Neural crest cell (in vitro differentiated cells): ENCODE measurements at regions not wholly inside any gene's neighbourhood (a gene's known extent, or its start where the extent isn't known, plus 50 kb on each side); places are given as distances from the start of the nearest gene placed in this dataset.

ENCODE experiments used
- DNase-seq: peaks from one replicate; pipeline ENCODE4 v3.0.0; 2021; ENCODE audit warnings: low read depth, mixed read lengths, low spot score
- H3K27ac Mint-ChIP-seq: one replicate; pipeline ENCODE4 v1.8.0; 2021; ENCODE audit warnings: mild to moderate bottlenecking, mixed read lengths; ENCODE audit not compliant: unreplicated experiment
- H3K27me3 Mint-ChIP-seq: 2 replicates; pipeline ENCODE4 v1.8.0; 2021; ENCODE audit warnings: low read depth, mild to moderate bottlenecking, mixed read lengths
- H3K36me3 Mint-ChIP-seq: 2 replicates; pipeline ENCODE4 v1.8.0; 2021; ENCODE audit warnings: low read depth, mild to moderate bottlenecking, mixed read lengths
- H3K4me1 Mint-ChIP-seq: 2 replicates; pipeline ENCODE4 v1.8.0; 2021; ENCODE audit warnings: mixed read lengths
- H3K4me3 Mint-ChIP-seq: one replicate; pipeline ENCODE4 v1.8.0; 2021; ENCODE audit warnings: mild to moderate bottlenecking, mixed read lengths
- H3K9me3 Mint-ChIP-seq: 2 replicates; pipeline ENCODE4 v1.8.0; 2021; ENCODE audit warnings: mixed read lengths
- TF ChIP-seq, protein P1 (sequence below): fragments of 200-600 bp; sonication (generic); conservative IDR thresholded peaks from 2 replicates; pipeline ENCODE4 v1.5.0; 2021; ENCODE audit warnings: antibody characterized with exemption, mild to moderate bottlenecking

DNA sequence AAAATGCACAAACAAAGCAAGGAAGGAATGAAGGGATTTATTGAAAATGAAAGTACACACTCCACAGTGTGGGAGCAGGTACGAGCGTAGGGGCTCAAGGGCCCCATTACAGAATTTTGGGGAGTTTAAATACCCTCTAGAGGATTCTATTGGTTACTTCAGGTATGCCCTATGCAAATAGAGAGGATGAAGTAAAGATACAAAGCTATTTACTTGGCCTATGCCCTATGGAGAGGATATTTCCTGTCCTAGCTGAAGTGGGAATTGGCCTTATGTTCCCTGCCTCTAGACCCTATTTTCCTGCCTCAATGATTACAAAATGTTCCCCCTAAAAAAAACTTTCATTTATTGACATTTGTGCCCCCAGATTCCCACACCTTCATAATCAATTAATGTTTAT, 59.7 kb upstream of the ASIP start:
- no peak overlapping the region for H3K27ac Mint-ChIP-seq
- H3K36me3 Mint-ChIP-seq = no peaks in the 10 kb centered on the region
- no peaks in the 10 kb centered on the region for H3K27me3 Mint-ChIP-seq
- DNase-seq = no peak
- H3K4me1 Mint-ChIP-seq = no peaks in the 10 kb centered on the region
- no peak overlapping the region for H3K4me3 Mint-ChIP-seq
- TF ChIP-seq, protein P1, sequence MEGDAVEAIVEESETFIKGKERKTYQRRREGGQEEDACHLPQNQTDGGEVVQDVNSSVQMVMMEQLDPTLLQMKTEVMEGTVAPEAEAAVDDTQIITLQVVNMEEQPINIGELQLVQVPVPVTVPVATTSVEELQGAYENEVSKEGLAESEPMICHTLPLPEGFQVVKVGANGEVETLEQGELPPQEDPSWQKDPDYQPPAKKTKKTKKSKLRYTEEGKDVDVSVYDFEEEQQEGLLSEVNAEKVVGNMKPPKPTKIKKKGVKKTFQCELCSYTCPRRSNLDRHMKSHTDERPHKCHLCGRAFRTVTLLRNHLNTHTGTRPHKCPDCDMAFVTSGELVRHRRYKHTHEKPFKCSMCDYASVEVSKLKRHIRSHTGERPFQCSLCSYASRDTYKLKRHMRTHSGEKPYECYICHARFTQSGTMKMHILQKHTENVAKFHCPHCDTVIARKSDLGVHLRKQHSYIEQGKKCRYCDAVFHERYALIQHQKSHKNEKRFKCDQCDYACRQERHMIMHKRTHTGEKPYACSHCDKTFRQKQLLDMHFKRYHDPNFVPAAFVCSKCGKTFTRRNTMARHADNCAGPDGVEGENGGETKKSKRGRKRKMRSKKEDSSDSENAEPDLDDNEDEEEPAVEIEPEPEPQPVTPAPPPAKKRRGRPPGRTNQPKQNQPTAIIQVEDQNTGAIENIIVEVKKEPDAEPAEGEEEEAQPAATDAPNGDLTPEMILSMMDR = no peak
- no peaks in the 10 kb centered on the region for H3K9me3 Mint-ChIP-seq

DNA sequence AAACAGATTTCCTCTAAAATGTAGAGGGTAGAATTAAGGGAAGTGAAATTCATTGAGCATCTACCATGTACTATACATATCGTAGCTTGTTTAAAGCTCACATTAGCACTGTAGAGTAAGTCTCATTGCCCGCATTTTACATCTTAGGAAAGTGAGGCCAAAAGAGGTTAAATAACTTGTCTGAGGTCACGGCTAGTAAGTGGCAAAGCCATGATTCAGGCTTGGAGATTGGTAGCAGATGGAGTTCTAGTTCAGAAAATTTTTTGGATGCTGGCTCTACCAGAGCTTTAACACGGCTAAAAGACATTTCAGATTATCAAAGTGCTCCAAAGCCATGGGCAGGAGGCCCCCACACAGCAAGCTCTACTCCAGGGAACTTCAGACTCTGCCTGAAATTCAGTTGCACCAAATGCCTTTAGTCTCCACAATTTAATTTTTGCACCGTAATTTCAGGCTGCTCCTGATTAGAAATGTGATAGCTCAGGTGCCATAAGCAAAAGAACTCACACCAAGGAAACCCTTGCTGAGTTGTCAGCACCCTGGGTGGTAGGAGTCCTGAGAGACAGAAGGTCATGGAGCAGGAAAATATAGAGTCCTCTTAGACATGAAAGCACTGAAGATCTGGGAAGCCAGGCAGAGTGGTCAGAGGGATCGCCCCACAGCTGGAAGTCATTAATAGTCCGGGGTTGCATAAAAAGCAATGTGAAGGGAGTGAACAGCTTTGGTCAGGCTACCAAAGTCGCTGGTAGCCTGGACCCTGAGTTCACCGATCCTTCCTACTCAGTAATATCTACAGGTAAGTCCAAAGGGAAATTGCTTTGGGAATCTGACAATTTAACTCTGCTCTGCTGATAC, 55.2 kb upstream of the ASIP start:
- H3K4me3 Mint-ChIP-seq = no peak overlapping the region
- DNase-seq = no peak
- H3K27ac Mint-ChIP-seq = peak overlapping the region; percentile 7
- H3K27me3 Mint-ChIP-seq = peaks cover 5% of the 10 kb centered on the region
- TF ChIP-seq, protein P1 = no peak
- H3K4me1 Mint-ChIP-seq = peaks cover 6% of the 10 kb centered on the region
- H3K36me3 Mint-ChIP-seq = no peaks in the 10 kb centered on the region
- no peaks in the 10 kb centered on the region for H3K9me3 Mint-ChIP-seq

DNA sequence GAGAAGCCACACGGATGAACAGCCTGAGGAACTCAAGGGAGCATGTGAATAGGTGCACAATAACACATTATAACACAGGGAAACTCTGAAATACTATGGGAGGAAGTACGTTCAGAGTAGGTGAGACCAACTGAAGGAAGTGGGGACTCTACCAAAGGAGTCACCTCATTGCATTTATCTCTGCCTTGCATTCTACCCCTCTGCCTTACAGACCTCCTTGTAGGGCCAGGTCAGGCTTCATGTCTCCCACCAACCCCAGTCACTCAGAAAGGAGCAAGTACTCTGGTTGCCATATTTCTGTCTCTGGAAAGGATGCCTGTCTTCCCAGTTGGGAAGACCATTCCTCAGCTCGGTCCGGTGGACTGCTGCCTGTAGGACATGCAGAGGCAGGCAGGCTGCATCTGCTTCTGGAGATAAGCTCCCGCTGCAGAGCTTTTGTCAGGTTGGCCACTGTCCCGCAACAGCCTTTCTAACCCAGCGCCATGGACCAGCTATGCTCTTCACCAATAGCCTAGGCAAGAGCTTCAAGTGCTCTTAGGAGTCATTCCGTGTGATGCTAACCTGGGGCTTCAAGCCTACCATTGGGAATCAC, 51.6 kb upstream of the ASIP start:
- DNase-seq = no peak
- Mint-ChIP-seq H3K4me3 (no peak overlapping the region), H3K27ac (no peak overlapping the region)

DNA sequence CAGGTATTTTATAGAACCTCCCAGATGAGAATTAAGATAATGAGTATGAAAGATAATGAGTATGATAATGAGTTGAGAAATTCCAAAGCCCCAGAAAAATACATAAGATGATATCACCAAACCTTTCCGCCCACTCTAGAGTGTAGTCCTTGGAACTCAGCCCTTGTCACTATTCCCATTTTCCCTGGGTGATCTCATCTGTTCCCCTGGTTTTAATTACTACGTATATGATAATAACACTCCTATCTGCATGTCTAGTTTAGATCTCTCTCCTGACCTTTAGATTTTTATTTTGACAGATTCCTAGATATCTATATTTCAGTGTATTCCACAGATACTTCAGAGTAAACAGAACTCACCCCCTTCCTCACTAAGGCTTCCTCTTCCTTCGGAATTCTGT, 51.0 kb upstream of the ASIP start:
- Mint-ChIP-seq H3K27ac (no peak overlapping the region), H3K4me3 (no peak overlapping the region), H3K27me3 (peaks cover 7% of the 10 kb centered on the region), H3K36me3 (no peaks in the 10 kb centered on the region), H3K9me3 (no peaks in the 10 kb centered on the region), H3K4me1 (peaks cover 12% of the 10 kb centered on the region)
- DNase-seq = no peak
- TF ChIP-seq, protein P1 = no peak

More for the DNA sequence above, 51.6 kb upstream of the ASIP start:
- no peaks in the 10 kb centered on the region for H3K36me3 Mint-ChIP-seq
- H3K27me3 Mint-ChIP-seq = peaks cover 7% of the 10 kb centered on the region
- H3K9me3 Mint-ChIP-seq = no peaks in the 10 kb centered on the region
- H3K4me1 Mint-ChIP-seq = peaks cover 9% of the 10 kb centered on the region
- TF ChIP-seq, protein P1 = no peak

DNA sequence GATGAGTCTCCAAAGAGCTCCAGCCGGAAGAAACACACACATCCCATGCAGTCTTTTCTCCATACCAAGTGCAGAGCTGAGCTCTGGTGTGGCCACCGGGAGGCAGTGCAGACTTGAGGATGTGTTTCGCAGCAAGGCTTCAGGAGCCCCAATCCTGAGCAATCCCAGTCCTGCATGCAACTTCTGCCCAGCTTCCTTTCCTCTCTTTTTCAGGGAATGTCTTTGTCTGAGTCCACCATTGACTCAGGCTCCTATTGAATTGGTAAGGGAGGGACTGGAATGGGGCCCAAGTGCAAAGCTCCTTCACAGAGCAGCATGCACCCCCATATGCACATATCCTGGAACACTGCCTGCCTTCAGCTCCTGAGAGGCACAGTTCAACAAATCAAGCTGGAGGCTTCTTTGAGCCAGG, 50.5 kb upstream of the ASIP start:
- TF ChIP-seq, protein P1 = peak; percentile 92
- Mint-ChIP-seq H3K36me3 (no peaks in the 10 kb centered on the region), H3K27ac (no peak overlapping the region), H3K9me3 (no peaks in the 10 kb centered on the region), H3K27me3 (peaks cover 9% of the 10 kb centered on the region), H3K4me1 (peaks cover 12% of the 10 kb centered on the region), H3K4me3 (no peak overlapping the region)
- DNase-seq = peak; percentile 72
